Esophagus squamous epithelium (tissue), 5 donors: ENCODE measurements at regions not wholly inside any gene's neighbourhood (a gene's known extent, or its start where the extent isn't known, plus 50 kb on each side); places are given as distances from the start of the nearest gene placed in this dataset.
"Not testable (repeated sequence)": the region's sequence is repeated elsewhere in the genome, so short reads cannot be mapped to it uniquely, and the experiment has no call there.

Experiments used
- DNase-seq: peaks from one replicate; lab custom pipeline; 2025; lab: John Stamatoyannopoulos, UW
- H3K27ac ChIP-seq, 4 donors: fragments of 200-600 bp; sonication (generic); one replicate each; pipeline ENCODE4 v1.5.1; 2016 to 2019; ENCODE audit warnings: mild to moderate bottlenecking in 1 of 4
- H3K27me3 ChIP-seq, 4 donors: fragments of 200-600 bp; sonication (generic); 1 replicate in 3 of 4; 2 replicates in 1 of 4; pipeline versions ENCODE4 v1.5.1 to v1.6.0; 2017 to 2021; ENCODE audit warnings: antibody characterized with exemption in 1 of 4
- H3K36me3 ChIP-seq, 3 donors: fragments of 200-600 bp; sonication (generic); one replicate each; pipeline ENCODE4 v1.5.1; 2016 to 2019
- H3K4me1 ChIP-seq, 3 donors: fragments of 200-600 bp; sonication (generic); one replicate each; pipeline ENCODE4 v1.5.1; 2017 to 2019
- H3K4me3 ChIP-seq, 4 donors: fragments of 200-600 bp; sonication (generic); 1 replicate in 3 of 4; 2 replicates in 1 of 4; pipeline ENCODE4 v1.5.1; 2016 to 2019; ENCODE audit warnings: mild to moderate bottlenecking in 2 of 4, moderate library complexity in 1 of 4
- H3K9me3 ChIP-seq, 3 donors: fragments of 200-600 bp; sonication (generic); one replicate each; pipeline ENCODE4 v1.5.1; 2016 to 2019
- CTCF ChIP-seq, 6 experiments: fragments of 450-650 bp in 4 of 6; fragments of 200-600 bp in 2 of 6; sonication (generic) in 2 of 6; IDR thresholded peaks; one replicate each; pipeline ENCODE4 v1.5.1; 2016 to 2019; ENCODE audit warnings: antibody characterized with exemption in 6 of 6, mild to moderate bottlenecking in 4 of 6, moderate library complexity in 4 of 6
- POLR2A ChIP-seq, 4 donors: fragments of 450-650 bp; IDR thresholded peaks; one replicate each; pipeline ENCODE4 v1.6.1; 2017; ENCODE audit warnings: antibody characterized with exemption in 4 of 4, mild to moderate bottlenecking in 4 of 4, moderate library complexity in 3 of 4
- WGBS, 2 donors: methylation state at CpG; one replicate each; pipeline ENCODE4 v1.1.5; 2018; 5-methylcytosine and 5-hydroxymethylcytosine counted together
- intact Hi-C: fragments of 100-400 bp; cut with DNase I; formaldehyde crosslinking; loops from one replicate; pipeline ENCODE4 v1.15.0; 2022
- donor health status: DM: yes; HTN: yes; CAD: no.

DNA sequence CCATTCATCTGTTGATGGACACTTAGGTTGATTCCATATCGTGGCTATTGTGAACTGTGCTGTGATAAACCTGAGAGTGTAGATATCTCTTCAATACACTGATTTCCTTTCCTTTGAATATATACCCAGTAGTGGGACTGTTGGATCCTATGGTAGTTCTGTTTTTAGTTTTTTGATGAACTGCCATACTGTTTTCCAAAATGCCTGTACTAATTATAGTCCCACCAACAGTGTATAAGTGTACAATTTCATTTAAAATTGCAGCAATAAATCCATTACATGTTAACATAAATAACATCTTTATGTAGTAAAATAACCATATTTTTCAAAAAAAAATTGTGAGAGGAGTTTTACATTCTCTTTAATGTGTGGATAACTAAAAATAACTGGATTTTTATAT lies 65.0 kb upstream of the SYT9 start:
- WGBS, 2 donors: 40 to 61% methylated on average over 1 of the region's 1 CpG
- intact Hi-C loops: no loop called here

GRCh38 chr11:7192785-7193184 lies 58.9 kb upstream of the SYT9 start:
- 85 to 86% methylated on average over 4 of the region's 4 CpGs for WGBS, 2 donors
- H3K4me1 ChIP-seq, H3K4me3 ChIP-seq, H3K27me3 ChIP-seq, H3K36me3 ChIP-seq, DNase-seq, H3K27ac ChIP-seq, H3K9me3 ChIP-seq, intact Hi-C loops: not testable (repeated sequence)

More for the DNA sequence above, 65.0 kb upstream of the SYT9 start:
- H3K4me3 ChIP-seq: no peak overlapping the region
- no peaks in the 10 kb centered on the region for H3K36me3 ChIP-seq
- H3K27me3 ChIP-seq: no peaks in the 10 kb centered on the region
- H3K9me3 ChIP-seq: no peaks in the 10 kb centered on the region
- no peak for DNase-seq
- TF ChIP-seq POLR2A (IDR thresholded peaks at IDR 0.05): no peak
- TF ChIP-seq CTCF (IDR thresholded peaks at IDR 0.05): no peak
- H3K4me1 ChIP-seq: no peaks in the 10 kb centered on the region
- H3K27ac ChIP-seq: no peak overlapping the region

DNA sequence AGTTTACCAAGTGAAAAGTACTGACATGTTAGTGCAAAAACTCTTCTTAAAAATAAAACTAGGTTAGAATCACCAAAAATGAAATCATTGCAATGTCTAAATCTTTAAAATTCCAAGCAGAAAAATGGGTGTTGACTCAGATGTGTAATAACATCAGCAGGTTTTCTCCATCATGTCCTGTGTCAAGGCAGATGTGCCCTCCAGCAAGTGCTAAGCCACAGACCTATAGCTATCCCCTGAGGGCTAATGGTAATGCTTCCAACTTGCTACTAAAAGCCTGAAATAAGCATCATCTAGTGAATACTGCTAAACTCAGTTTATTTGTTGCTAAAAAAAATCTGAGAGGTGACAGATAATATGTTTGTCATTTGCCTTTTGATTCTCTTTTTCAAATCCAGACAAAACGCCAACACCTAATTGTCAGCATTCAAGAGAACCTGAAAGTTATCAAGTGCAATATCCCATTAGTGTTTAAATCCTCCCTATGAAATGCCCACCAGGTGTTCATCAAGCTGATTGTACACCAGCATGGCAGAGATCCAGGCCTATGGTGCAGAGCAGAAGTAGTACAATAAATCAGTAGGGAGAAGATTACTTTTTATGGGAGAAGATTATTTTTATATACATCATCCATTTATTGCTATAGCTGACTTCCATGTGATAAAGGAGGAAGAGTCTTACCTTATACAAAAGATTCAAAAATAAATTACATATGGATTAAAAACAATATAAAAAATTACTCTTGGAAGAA lies 55.1 kb upstream of the SYT9 start:
- no peak overlapping the region for H3K27ac ChIP-seq
- intact Hi-C loops: no loop called here
- H3K4me3 ChIP-seq: no peak overlapping the region
- 71 to 77% methylated on average over 1 of the region's 1 CpG for WGBS, 2 donors
- TF ChIP-seq CTCF (IDR thresholded peaks at IDR 0.05) (no peak), POLR2A (IDR thresholded peaks at IDR 0.05) (no peak)
- H3K9me3 ChIP-seq: no peaks in the 10 kb centered on the region
- no peak for DNase-seq
- H3K4me1 ChIP-seq: no peaks in the 10 kb centered on the region
- no peaks in the 10 kb centered on the region for H3K36me3 ChIP-seq
- H3K27me3 ChIP-seq: no peaks in the 10 kb centered on the region

DNA sequence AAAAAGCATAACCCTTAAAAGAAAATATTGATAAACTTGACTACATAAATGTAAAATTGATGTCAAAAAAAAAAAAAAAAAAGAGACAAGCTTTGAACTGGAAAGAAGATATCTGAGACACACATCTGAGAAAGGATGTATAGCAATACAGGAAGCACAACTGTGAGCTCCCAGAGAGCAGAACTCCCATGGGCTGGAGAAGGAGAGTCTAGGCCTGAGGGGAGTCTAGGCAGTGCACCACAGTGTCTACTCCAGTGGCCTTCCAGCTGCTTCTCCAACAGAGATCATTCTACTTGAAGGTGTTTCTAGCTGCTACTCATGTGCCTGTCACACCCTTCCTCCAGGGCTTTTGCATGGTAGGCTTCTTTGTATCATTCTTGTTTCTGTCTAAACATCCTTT lies 54.2 kb upstream of the SYT9 start:
- DNase-seq: no peak
- intact Hi-C loops: no loop called here
- Histone ChIP-seq H3K4me3 (no peak overlapping the region), H3K27ac (no peak overlapping the region), H3K27me3 (no peaks in the 10 kb centered on the region), H3K4me1 (no peaks in the 10 kb centered on the region), H3K9me3 (no peaks in the 10 kb centered on the region), H3K36me3 (no peaks in the 10 kb centered on the region)
- TF ChIP-seq POLR2A (IDR thresholded peaks at IDR 0.05) (no peak), CTCF (IDR thresholded peaks at IDR 0.05) (no peak)
